PC-9 (cell line): ENCODE measurements at regions not wholly inside any gene's neighbourhood (a gene's known extent, or its start where the extent isn't known, plus 50 kb on each side); places are given as distances from the start of the nearest gene placed in this dataset.

Experiments
- EZH2 ChIP-seq: fragments of 200-600 bp; sonication (generic); IDR thresholded peaks from 2 replicates; pipeline ENCODE4 v1.8.0; 2017; ENCODE audit warnings: antibody characterized with exemption, low read depth
- TF ChIP-seq, protein P1 (sequence below): fragments of 200-600 bp; sonication (generic); conservative IDR thresholded peaks from 2 replicates; pipeline ENCODE4 v1.6.1; 2017; ENCODE audit warnings: mixed run types, antibody characterized with exemption, mild to moderate bottlenecking, moderate library complexity

DNA sequence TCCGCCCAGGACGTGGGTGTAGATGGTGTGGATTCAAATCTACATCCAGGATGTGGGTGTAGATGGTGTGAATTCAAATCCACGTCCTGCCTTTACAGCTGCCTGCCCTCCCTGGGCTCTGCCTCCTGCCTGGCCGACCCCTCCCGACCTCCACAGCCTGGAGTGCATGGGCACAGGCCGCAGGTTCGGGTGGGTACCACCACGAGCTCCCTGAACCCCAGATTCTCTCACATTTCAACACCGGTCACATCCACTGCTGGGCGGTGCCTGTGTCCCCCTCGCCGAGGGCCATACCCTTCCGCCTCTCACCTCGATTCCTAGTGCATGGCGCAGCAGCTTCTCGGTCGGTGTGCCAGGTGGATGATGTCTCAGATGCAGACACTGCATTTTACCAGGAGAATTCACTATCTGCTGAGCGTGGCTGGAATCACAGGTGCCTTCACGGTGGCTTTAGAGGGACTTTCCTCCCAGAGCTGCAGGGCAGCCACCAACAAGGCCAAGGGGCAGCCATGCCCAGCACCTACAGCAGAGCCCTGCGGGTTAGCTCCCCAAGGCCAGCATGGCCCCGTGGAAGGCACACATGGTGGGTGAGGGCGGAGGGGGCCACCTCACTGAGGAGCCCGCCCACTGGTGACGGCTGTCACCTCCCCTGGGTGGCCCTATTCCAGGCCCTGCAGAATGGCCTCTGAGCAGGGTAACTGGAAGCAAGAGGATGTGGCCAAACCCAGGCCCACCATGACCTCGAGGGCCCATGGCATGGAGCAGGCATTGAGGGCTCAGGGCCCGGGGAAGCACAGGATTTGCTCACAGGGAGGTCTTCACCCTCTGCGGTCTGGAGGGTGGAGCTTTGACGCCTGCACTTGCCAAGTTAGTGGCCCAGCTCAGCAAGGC is 638.5 kb downstream of the TBC1D22A start:
- TF ChIP-seq, protein P1, sequence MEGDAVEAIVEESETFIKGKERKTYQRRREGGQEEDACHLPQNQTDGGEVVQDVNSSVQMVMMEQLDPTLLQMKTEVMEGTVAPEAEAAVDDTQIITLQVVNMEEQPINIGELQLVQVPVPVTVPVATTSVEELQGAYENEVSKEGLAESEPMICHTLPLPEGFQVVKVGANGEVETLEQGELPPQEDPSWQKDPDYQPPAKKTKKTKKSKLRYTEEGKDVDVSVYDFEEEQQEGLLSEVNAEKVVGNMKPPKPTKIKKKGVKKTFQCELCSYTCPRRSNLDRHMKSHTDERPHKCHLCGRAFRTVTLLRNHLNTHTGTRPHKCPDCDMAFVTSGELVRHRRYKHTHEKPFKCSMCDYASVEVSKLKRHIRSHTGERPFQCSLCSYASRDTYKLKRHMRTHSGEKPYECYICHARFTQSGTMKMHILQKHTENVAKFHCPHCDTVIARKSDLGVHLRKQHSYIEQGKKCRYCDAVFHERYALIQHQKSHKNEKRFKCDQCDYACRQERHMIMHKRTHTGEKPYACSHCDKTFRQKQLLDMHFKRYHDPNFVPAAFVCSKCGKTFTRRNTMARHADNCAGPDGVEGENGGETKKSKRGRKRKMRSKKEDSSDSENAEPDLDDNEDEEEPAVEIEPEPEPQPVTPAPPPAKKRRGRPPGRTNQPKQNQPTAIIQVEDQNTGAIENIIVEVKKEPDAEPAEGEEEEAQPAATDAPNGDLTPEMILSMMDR, result no peak
- no peak for TF ChIP-seq EZH2
